Peyer's patch (tissue), 4 donors: ENCODE measurements at regions not wholly inside any gene's neighbourhood (a gene's known extent, or its start where the extent isn't known, plus 50 kb on each side); places are given as distances from the start of the nearest gene placed in this dataset.

Experiments used
- DNase-seq, 3 donors: peaks; one replicate each; pipeline ENCODE4 v3.0.0-alpha.2; 2017 to 2019
- H3K27ac ChIP-seq, 4 donors: fragments of 200-600 bp; sonication (generic); one replicate each; pipeline ENCODE4 v1.5.1; 2016 to 2019
- H3K27me3 ChIP-seq, 2 donors: fragments of 200-600 bp; sonication (generic); one replicate each; pipeline ENCODE4 v1.5.1; 2019
- H3K36me3 ChIP-seq, 3 donors: fragments of 200-600 bp; sonication (generic); one replicate each; pipeline ENCODE4 v1.5.1; 2016 to 2019
- H3K4me1 ChIP-seq, 4 donors: fragments of 200-600 bp; sonication (generic); one replicate each; pipeline ENCODE4 v1.5.1; 2016 to 2019
- H3K4me3 ChIP-seq, 4 donors: fragments of 200-600 bp; sonication (generic); 1 replicate in 3 of 4; 2 replicates in 1 of 4; pipeline ENCODE4 v1.5.1; 2016 to 2019; ENCODE audit warnings: mild to moderate bottlenecking in 1 of 4
- H3K9me3 ChIP-seq, 4 donors: fragments of 200-600 bp; sonication (generic); one replicate each; pipeline ENCODE4 v1.5.1; 2016 to 2019; ENCODE audit warnings: mild to moderate bottlenecking in 1 of 4
- POLR2A ChIP-seq, 2 donors: fragments of 450-650 bp; IDR thresholded peaks; one replicate each; pipeline ENCODE4 v1.5.1; 2017; ENCODE audit warnings: antibody characterized with exemption in 2 of 2, mild to moderate bottlenecking in 2 of 2, moderate library complexity in 2 of 2
- TF ChIP-seq, protein P1 (sequence below), 6 experiments: fragments of 450-650 bp in 4 of 6; fragments of 200-600 bp in 2 of 6; sonication (generic) in 1 of 6; IDR thresholded peaks; one replicate each; pipeline ENCODE4 v1.5.1; 2017 to 2019; ENCODE audit warnings: antibody characterized with exemption in 6 of 6, mild to moderate bottlenecking in 3 of 6, moderate library complexity in 1 of 6

DNA sequence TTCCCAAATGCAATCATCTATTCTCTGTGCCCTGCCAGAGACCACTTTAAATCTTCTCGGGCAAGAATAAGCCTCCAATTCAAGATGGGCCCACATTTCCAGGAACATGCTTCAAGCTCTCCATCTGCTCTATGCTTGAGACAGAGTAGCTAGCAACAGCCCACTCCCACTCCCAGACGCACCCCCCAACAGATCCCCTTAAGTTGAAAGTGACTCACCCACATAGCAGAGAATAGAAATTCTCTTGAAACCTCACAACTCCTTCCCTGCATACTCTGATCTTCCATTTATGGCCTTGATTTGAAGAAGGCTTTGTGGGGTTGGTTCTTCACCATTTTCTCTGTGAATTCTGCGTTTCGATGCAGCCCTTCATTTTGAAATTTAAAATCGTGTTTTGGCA is 604.0 kb downstream of the INHBA start:
- Histone ChIP-seq H3K4me3 (no peak overlapping the region), H3K9me3 (no peaks in the 10 kb centered on the region), H3K36me3 (no peaks in the 10 kb centered on the region), H3K4me1 (no peaks in the 10 kb centered on the region), H3K27me3 (no peaks in the 10 kb centered on the region), H3K27ac (no peak overlapping the region)
- DNase-seq: no peak
- TF ChIP-seq, protein P1, sequence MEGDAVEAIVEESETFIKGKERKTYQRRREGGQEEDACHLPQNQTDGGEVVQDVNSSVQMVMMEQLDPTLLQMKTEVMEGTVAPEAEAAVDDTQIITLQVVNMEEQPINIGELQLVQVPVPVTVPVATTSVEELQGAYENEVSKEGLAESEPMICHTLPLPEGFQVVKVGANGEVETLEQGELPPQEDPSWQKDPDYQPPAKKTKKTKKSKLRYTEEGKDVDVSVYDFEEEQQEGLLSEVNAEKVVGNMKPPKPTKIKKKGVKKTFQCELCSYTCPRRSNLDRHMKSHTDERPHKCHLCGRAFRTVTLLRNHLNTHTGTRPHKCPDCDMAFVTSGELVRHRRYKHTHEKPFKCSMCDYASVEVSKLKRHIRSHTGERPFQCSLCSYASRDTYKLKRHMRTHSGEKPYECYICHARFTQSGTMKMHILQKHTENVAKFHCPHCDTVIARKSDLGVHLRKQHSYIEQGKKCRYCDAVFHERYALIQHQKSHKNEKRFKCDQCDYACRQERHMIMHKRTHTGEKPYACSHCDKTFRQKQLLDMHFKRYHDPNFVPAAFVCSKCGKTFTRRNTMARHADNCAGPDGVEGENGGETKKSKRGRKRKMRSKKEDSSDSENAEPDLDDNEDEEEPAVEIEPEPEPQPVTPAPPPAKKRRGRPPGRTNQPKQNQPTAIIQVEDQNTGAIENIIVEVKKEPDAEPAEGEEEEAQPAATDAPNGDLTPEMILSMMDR (IDR thresholded peaks at IDR 0.05): no peak
- no peak for TF ChIP-seq POLR2A (IDR thresholded peaks at IDR 0.05)

DNA sequence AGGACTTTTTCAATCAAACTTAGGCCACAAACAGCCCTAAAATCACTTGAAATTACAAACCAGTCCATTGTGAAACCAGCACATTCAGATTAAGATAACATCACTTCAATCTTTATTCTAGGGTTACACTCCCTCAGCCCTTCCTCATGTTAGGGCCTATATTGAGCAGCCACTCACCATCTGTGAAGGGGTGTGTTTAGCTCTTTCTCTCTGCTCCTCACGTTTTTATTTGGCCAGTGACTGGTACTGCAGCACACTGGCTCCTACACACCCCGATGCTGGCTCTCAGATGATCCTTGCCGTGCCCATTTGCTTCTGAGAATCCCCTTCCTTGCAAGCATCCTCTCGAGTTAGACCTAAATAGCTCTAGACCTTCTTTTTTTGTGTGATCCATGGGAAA is 604.5 kb downstream of the INHBA start:
- Histone ChIP-seq H3K36me3 (no peaks in the 10 kb centered on the region), H3K9me3 (no peaks in the 10 kb centered on the region), H3K27ac (no peak overlapping the region), H3K4me1 (no peaks in the 10 kb centered on the region), H3K4me3 (no peak overlapping the region), H3K27me3 (no peaks in the 10 kb centered on the region)
- TF ChIP-seq, protein P1 (IDR thresholded peaks at IDR 0.05): no peak
- TF ChIP-seq POLR2A (IDR thresholded peaks at IDR 0.05): no peak
- no peak for DNase-seq

DNA sequence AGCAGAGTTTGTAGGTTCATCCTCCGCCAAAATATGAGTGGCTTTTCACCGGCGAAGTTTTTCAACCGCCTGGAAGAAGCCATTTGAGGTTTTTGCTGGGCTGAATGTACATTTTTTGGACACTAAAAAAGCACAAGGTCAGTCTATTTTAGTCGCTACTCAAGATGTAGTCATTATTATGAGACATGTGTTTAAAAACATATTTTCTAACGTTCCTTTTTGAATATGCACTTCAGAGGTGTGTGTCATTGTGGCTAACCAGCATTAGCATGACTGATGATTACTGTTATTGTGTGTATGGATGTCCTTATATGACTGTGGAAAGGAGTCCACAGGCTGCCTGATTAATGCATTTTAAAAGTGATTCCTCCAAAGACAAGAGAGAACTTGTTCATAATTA is 605.4 kb downstream of the INHBA start:
- Histone ChIP-seq H3K4me3 (no peak overlapping the region), H3K36me3 (no peaks in the 10 kb centered on the region), H3K9me3 (no peaks in the 10 kb centered on the region), H3K4me1 (no peaks in the 10 kb centered on the region), H3K27ac (no peak overlapping the region), H3K27me3 (no peaks in the 10 kb centered on the region)
- DNase-seq: no peak
- no peak for TF ChIP-seq POLR2A (IDR thresholded peaks at IDR 0.05)
- TF ChIP-seq, protein P1 (IDR thresholded peaks at IDR 0.05): no peak

DNA sequence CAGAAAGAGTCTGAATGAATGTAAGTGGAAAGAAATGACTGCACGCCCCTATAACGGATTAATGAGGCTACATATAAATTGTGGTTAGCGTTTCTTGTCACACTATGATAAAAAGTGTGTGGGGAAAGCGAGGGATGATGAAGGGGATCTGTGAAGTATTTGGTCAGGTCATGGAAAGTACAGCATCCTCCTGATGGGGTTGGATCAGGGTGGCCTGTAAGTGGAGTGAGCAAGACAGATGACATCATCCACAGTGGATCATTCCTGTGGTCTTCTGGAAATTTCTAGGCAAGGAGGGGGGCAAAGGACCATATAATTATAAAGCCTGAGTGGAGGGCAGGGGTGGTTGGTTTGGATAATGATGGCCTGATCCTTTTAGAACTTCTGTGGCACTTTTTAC is 606.0 kb downstream of the INHBA start:
- Histone ChIP-seq H3K27me3 (no peaks in the 10 kb centered on the region), H3K9me3 (no peaks in the 10 kb centered on the region), H3K36me3 (no peaks in the 10 kb centered on the region), H3K4me3 (no peak overlapping the region), H3K4me1 (no peaks in the 10 kb centered on the region), H3K27ac (no peak overlapping the region)
- TF ChIP-seq POLR2A (IDR thresholded peaks at IDR 0.05): no peak
- TF ChIP-seq, protein P1 (IDR thresholded peaks at IDR 0.05): no peak
- no peak for DNase-seq

DNA sequence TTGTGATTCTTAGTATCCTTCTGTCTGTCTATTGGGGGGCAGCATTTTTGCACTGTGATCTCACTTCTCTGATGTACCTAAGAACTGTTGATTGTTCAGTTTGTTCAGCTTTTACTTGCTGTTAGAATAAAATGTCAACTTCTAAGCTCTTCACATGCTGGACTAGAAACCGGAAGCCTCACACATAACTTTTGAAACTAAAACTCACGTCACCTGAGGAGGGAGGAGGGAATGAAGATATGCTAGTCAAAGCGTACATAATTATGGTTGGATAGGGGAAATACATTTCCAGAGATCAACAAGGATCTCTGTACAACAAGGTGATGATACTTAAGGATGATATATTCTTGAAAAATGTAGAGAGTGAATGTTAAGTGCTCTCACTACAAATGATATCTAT is 609.7 kb downstream of the INHBA start:
- Histone ChIP-seq H3K36me3 (no peaks in the 10 kb centered on the region), H3K27me3 (no peaks in the 10 kb centered on the region), H3K9me3 (no peaks in the 10 kb centered on the region), H3K27ac (no peak overlapping the region), H3K4me3 (no peak overlapping the region), H3K4me1 (no peaks in the 10 kb centered on the region)
- DNase-seq: no peak
- TF ChIP-seq POLR2A (IDR thresholded peaks at IDR 0.05): no peak
- TF ChIP-seq, protein P1 (IDR thresholded peaks at IDR 0.05): no peak

DNA sequence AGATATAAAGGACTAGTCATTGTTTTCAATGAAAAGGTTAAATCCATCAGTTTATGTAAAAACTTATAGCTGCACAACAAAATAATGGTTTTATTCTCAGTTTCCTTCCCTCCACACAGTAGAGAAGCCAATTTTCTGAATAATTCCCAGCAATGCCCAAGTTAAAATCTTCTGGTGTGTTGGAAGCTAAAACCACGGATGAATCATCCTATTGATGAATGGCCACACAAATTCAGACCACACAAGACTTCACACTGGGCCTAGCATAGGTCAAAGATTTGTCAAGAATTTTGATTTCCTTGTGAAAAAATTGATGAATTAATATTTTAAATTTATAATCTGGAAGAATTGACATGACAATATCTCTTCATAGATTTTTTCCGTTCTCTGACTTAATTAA is 617.6 kb downstream of the INHBA start:
- no peak for DNase-seq
- H3K9me3 ChIP-seq: no peaks in the 10 kb centered on the region
- no peaks in the 10 kb centered on the region for H3K36me3 ChIP-seq
- H3K27ac ChIP-seq: no peak overlapping the region
- H3K4me3 ChIP-seq: no peak overlapping the region
- no peaks in the 10 kb centered on the region for H3K27me3 ChIP-seq
- no peaks in the 10 kb centered on the region for H3K4me1 ChIP-seq
- no peak for TF ChIP-seq POLR2A (IDR thresholded peaks at IDR 0.05)
- TF ChIP-seq, protein P1 (IDR thresholded peaks at IDR 0.05): no peak
